Gastrocnemius medialis (tissue), 4 donors: ENCODE measurements at regions not wholly inside any gene's neighbourhood (a gene's known extent, or its start where the extent isn't known, plus 50 kb on each side); places are given as distances from the start of the nearest gene placed in this dataset.

Experiments used
- CTCF ChIP-seq, 5 experiments: fragments of 450-650 bp in 3 of 5; fragments of 200-600 bp in 2 of 5; sonication (generic) in 2 of 5; IDR thresholded peaks in 4 of 5; conservative IDR thresholded peaks in 1 of 5; 1 replicate in 4 of 5; 2 replicates in 1 of 5; pipeline ENCODE4 v1.5.1; 2016 to 2019; ENCODE audit warnings: antibody characterized with exemption in 5 of 5, mild to moderate bottlenecking in 3 of 5, moderate library complexity in 3 of 5
- POLR2A ChIP-seq, 2 donors: fragments of 450-650 bp; IDR thresholded peaks; one replicate each; pipeline ENCODE4 v1.6.1; 2017; ENCODE audit warnings: antibody characterized with exemption in 2 of 2, mild to moderate bottlenecking in 2 of 2, moderate library complexity in 2 of 2

GRCh38 chr5:154631141-154631540, 124.0 kb upstream of the LARP1 start:
- TF ChIP-seq POLR2A (IDR thresholded peaks at IDR 0.05), result no peak
- no peak for TF ChIP-seq CTCF (IDR thresholded peaks at IDR 0.05 in 4 of 5, conservative IDR thresholded peaks at IDR 0.05 in 1 of 5)
